ENCODE measurements at regions not wholly inside any gene's neighbourhood (a gene's known extent, or its start where the extent isn't known, plus 50 kb on each side); places are given as distances from the start of the nearest gene placed in this dataset.

DNA sequence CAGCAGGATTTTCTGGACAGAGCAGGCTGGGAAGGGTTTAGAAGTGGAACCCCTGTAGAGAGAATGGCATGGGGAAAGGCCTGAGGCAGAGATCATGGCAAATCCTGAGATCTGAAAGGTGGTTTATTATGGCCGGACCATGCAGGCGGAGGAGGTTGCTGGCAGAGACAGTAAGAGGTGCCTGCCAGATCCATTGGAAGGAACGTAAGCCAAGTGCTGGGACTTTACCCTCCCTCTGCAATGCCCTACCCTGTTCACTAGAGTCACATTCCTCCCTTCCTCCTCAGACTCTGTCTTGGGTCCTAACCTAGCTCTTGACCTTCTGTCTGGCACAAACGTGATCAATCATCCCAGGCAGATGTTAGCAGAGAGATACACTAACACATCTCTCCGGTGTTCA lies 66.4 kb upstream of the SLC22A23 start:
- no peak for DNase-seq

- no peak for DNase-seq
Observed at GRCh38 chr6:3522561-3523260, 65.9 kb upstream of the SLC22A23 start.

DNA sequence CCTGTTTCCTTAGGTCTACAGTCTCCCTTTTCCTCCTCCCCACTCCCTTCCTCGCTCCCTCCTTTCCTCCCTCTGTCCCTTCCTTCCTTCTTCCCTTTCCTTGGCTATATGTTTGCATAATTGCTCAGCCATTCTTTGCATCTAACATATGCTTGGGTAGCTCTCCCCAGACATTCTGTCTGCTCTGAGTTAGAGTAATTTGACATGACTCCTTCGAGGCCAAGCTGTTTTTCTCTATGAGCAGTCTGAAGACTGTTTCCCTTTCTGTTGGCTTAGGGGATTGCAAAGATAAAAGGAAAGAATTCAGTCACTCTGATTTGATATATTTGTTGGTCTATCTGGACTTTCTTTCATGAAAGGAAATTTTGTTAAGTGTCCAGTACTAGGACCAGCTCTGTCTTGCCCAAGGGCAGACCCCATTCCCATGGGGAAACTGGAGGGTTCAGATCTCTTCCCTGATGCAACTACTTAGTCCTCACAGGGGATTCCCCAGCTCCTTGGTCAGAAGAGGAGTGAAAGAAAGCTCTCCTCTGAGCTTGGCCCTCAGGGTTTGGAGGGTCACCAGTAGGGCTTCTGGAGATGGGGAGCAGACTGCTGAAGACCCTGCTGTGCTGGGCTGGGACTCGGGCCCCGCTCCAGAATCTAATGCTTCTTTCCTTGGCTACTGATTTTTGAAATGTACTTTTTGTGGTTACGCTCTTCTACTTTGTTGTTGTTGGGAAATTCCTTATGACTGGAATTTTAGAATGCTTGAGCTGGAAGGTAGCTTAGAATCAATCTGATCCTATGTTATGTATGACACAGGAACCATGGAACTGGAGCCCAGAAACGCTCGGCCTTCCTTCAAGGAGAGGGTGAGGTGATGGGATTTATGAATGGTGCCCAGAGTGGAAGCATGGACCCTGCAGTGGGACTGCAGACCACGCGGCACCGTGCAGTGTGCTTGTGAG lies 63.7 kb upstream of the SLC22A23 start:
- DNase-seq = no peak

DNA sequence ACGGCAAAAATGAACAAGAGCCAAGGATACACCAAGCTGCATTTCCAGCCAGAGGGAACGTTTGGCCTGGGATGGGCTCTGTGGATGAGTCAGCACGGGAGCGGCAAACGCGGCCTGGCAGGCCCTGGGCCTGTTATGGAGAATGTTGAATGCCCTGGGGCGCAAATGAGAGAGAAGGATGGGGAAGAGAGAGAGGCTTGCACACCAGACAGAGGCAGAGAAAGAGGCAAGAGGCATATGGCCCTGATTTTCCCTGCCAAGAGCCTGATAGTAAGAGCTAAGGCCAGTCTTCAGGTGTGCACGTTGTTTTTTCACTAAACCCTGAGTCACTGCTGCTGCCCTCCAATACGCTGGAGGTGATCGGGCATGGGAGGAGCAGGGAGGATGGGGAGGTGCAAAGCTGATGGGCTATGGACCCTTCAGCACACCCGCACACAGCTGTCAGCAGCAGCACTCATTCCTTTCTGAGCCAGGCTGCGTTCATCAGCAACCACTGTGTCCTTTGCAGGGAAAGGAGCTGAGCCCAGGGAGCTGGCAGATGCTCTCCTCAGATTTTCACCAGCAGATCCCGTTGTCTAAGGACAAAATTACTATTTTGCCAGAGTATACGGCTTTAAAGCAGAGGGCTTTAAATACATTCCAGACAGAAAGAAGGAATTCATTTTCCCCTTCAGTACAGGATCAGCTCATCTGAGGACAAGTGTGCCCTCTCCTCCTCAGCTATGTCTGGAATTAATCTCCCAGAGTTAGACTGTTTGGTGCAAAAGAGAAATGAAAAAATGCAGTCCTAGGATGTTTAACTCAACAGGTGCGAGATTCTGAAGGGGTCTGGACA lies 61.7 kb upstream of the SLC22A23 start:
- DNase-seq = peak in 1 of 2 experiments; percentile 8

DNA sequence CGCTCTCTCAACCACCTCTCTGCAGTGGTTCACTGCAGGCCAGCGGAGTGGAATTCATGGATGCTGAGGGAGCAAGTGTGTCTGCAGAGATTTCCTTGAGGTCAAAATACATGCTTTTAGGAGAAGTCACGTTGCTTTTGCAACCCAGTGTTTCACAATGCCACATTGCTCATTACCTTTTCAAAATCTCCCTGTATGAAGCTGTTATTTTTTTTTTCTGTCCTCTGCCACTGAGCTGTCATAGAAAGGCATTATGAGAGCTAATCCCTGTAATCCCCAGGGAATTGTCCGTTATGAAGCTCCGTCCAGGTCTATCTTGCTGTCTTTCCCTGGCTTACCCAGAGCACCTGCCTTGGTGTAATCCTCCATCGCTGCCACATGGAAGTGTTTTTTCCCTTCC lies 60.5 kb upstream of the SLC22A23 start:
- no peak for DNase-seq

GRCh38 chr6:3516092-3516491 lies 59.2 kb upstream of the SLC22A23 start:
- no peak for DNase-seq

- no peak for DNase-seq
Observed at GRCh38 chr6:3515669-3516068, 58.8 kb upstream of the SLC22A23 start.

DNA sequence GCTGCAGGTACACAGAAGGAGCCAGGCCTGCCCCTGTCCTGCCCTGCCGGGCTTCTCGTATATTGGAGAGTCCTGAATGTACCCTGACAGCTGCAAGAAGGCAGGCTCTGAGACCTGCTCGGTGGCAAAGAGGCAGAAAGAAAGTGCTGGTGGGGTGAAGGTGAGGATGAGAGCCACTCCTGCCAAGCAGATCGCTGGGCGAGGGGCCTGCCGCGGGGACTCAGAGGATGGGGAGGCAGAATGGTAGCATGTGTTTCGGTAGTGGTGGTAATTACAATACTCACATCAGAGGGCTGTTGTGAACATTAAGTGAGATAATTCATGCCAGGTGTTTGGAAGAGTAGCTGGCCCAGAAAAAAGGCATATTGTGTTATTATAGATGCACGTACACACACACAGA lies 56.6 kb upstream of the SLC22A23 start:
- no peak for DNase-seq

- DNase-seq = no peak
Observed at GRCh38 chr6:3512832-3513231, 56.0 kb upstream of the SLC22A23 start.

DNA sequence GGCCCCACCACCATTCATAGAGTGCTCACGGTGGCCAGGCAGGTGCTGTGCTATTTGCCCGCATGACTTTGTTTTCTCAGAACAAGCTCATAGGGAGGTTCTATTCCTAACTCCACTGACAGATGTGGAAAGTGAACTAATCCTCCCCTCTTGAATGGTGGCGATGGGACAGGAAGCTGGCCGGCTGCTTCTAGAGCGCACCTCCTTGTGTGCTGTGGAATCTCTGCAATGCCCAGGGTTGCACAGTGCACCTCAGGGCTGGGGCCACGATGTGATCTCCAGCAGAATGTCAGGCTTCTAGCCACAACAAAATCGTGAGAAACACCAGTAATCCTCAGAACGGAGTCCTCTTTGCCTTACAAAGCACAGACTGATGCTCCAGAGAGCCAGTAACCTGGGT lies 53.8 kb upstream of the SLC22A23 start:
- DNase-seq = no peak

- no peak for DNase-seq
Observed at GRCh38 chr6:3510178-3510577, 53.3 kb upstream of the SLC22A23 start.

DNA sequence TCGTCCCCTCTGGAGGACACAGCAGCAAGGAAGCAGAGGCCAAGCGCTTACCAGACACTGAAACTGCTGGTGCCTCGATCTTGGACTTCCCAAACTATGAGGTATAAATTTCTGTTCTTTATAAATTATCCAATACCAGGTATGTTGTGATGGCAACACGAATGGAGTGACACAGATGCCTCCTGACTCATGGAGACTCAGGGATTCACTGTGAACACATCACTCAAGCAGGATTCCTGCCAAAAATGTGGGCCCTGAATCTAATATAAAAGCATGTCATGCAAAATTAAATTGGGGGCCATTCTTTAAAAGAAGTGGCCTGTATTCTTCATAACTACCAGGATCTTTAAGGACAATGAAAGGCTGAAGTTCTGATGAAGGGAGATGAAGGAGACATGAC lies 52.5 kb upstream of the SLC22A23 start:
- DNase-seq = no peak

DNA sequence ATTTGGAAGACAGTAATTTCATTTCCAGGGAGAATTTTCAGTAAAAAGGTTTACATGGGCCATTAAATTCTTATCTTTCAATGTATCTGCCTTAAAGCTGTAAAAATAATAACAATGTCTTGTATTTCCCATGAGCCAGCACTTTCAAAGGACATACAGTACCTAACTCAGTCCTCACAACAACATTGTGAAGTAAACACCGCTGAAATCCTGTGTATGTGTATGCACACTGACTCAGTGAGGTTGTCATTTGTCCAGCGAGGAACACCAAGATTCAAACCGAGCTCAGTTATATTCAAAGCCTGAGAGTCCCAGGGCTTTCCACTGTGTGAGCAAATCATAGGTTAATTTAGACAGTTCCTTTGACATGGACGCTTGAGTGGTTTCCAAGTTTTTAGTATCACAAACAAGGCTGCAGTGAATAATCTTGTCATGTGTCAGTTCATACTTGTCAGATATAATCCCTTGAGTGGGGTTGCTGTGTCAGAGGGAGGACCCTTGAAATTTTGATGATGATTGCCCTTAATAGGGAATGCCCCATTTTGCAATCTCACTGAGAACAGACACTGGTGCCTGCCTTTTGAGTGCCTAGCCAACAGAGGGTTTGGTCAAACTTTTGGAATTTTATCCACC lies 50.0 kb upstream of the SLC22A23 start:
- no peak for DNase-seq
